Right lobe of liver (tissue), 6 donors: ENCODE measurements at regions not wholly inside any gene's neighbourhood (a gene's known extent, or its start where the extent isn't known, plus 50 kb on each side); places are given as distances from the start of the nearest gene placed in this dataset.

Source experiments
- ATAC-seq, 4 donors: fragments of 200-7000 bp; cut with Tn5 transposase; one replicate each; pipeline ENCODE4 v1.9.1; 2020; ENCODE audit warnings: mild to moderate bottlenecking in 4 of 4, moderate library complexity in 4 of 4
- DNase-seq, 3 donors: peaks; one replicate each; pipeline ENCODE4 v3.0.0-alpha.2; 2020
- H3K27ac ChIP-seq, 3 donors: fragments of 200-600 bp; one replicate each; pipeline ENCODE4 v1.8.0; 2022
- H3K27me3 ChIP-seq, 2 donors: fragments of 200-600 bp; one replicate each; pipeline ENCODE4 v1.8.0; 2022
- H3K36me3 ChIP-seq, 4 donors: fragments of 200-600 bp; sonication (generic) in 1 of 4; one replicate each; pipeline versions ENCODE4 v1.5.1 to v1.8.0; 2017 to 2022; ENCODE audit warnings: control low read depth in 1 of 4
- H3K4me1 ChIP-seq, 4 donors: fragments of 200-600 bp; sonication (generic) in 1 of 4; one replicate each; pipeline versions ENCODE4 v1.5.1 to v1.8.0; 2017 to 2022; ENCODE audit warnings: control low read depth in 1 of 4
- H3K4me3 ChIP-seq, 3 donors: fragments of 200-600 bp; one replicate each; pipeline ENCODE4 v1.8.0; 2022
- H3K9me3 ChIP-seq, 4 donors: fragments of 200-600 bp; sonication (generic) in 1 of 4; one replicate each; pipeline versions ENCODE4 v1.5.1 to v1.8.0; 2017 to 2022; ENCODE audit warnings: control low read depth in 1 of 4
- POLR2A ChIP-seq: fragments of 450-650 bp; IDR thresholded peaks from one replicate; pipeline ENCODE4 v1.6.1; 2017; ENCODE audit warnings: antibody characterized with exemption, mild to moderate bottlenecking
- WGBS: methylation state at CpG from one replicate; pipeline ENCODE4 v1.1.6; 2018; ENCODE audit warnings: low coverage, low lambda C conversion rate; ENCODE audit not compliant: insufficient coverage; ENCODE audit errors: missing lambda C conversion rate; 5-methylcytosine and 5-hydroxymethylcytosine counted together
- intact Hi-C, 2 donors: fragments of 100-400 bp; cut with DNase I; formaldehyde crosslinking; loops; one replicate each; pipeline versions ENCODE4 v1.11.2 to v1.14.1; 2022
- TF ChIP-seq, protein P1 (sequence below), 4 donors: fragments of 200-600 bp in 3 of 4; fragments of 450-650 bp in 1 of 4; IDR thresholded peaks; one replicate each; pipeline versions ENCODE4 v1.5.1 to v1.8.0; 2016 to 2022; ENCODE audit warnings: antibody characterized with exemption in 4 of 4, mild to moderate bottlenecking in 2 of 4
- donor health status: DM: no; HTN: yes; CAD: no.
- donor health status: DM: no; HTN: no; CAD: no.
- donor health status: DM: no; HTN: no; CAD: no.
- donor health status: DM: no; HTN: yes; CAD: no.
- donor health status: DM: no; HTN: yes; CAD: no.

DNA sequence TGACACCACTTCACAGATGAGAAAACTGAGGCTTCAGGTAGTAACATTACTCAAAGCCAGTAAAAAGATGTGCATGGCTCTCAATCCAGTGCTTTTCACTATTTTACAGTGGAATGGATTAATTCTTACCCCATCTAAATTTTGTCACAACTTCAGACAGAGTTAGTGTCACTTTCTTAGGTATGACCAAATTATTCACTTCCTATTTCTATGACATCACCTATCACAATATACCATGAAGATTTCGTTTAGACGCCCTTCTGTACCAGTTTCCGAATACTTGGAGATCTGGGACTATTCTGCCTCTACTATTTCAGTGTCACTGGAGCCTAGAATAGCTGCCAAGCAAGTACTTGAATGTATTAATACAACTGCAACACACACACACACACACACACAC, 437.5 kb downstream of the KLF12 start:
- no peak for TF ChIP-seq POLR2A
- TF ChIP-seq, protein P1, sequence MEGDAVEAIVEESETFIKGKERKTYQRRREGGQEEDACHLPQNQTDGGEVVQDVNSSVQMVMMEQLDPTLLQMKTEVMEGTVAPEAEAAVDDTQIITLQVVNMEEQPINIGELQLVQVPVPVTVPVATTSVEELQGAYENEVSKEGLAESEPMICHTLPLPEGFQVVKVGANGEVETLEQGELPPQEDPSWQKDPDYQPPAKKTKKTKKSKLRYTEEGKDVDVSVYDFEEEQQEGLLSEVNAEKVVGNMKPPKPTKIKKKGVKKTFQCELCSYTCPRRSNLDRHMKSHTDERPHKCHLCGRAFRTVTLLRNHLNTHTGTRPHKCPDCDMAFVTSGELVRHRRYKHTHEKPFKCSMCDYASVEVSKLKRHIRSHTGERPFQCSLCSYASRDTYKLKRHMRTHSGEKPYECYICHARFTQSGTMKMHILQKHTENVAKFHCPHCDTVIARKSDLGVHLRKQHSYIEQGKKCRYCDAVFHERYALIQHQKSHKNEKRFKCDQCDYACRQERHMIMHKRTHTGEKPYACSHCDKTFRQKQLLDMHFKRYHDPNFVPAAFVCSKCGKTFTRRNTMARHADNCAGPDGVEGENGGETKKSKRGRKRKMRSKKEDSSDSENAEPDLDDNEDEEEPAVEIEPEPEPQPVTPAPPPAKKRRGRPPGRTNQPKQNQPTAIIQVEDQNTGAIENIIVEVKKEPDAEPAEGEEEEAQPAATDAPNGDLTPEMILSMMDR (IDR thresholded peaks at IDR 0.05) = no peak
- no peaks in the 10 kb centered on the region for H3K27me3 ChIP-seq
- WGBS = 91% methylated on average over 3 of the region's 3 CpGs
- ATAC-seq (no peak), DNase-seq (no peak)
- H3K4me1 ChIP-seq = no peaks in the 10 kb centered on the region
- H3K27ac ChIP-seq = no peak overlapping the region
- H3K4me3 ChIP-seq = no peak overlapping the region
- H3K9me3 ChIP-seq = no peaks in the 10 kb centered on the region
- peaks cover 0 to 17% (median 0%) of the 10 kb centered on the region in 4 donors for H3K36me3 ChIP-seq
- intact Hi-C loops = no loop called here

DNA sequence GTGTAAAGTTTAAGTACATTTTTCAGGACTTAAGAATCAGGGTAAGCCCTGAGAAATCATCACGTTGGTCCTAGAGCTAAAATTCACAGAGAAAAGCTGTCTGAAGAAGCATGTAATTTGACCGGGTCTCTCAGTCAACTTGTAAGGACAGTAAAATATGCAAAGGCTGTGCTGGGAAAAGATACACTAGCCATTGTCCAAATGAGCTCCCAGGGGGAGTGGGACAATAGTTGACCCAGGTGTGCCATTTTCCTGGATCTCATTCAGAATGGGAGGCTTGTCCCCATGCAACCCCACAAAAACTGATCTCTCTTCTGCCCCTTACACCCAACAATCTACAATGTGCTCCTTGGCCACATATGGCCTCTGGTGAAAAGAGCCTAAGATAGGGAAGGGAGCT, 437.9 kb downstream of the KLF12 start:
- no peaks in the 10 kb centered on the region for H3K27me3 ChIP-seq
- ATAC-seq = no peak
- no peaks in the 10 kb centered on the region for H3K9me3 ChIP-seq
- no peak for TF ChIP-seq POLR2A
- no peak for DNase-seq
- H3K27ac ChIP-seq = no peak overlapping the region
- H3K4me3 ChIP-seq = no peak overlapping the region
- intact Hi-C loops = no loop called here
- WGBS = 87% methylated on average over 2 of the region's 2 CpGs
- peaks cover 0 to 17% (median 0%) of the 10 kb centered on the region in 4 donors for H3K36me3 ChIP-seq
- no peaks in the 10 kb centered on the region for H3K4me1 ChIP-seq

GRCh38 chr13:73695325-73695724, 438.9 kb downstream of the KLF12 start:
- H3K27me3 ChIP-seq = no peaks in the 10 kb centered on the region
- intact Hi-C loops = no loop called here
- no peaks in the 10 kb centered on the region for H3K9me3 ChIP-seq
- no peak for ATAC-seq
- DNase-seq = no peak
- WGBS = 92% methylated on average over 5 of the region's 14 CpGs
- H3K4me1 ChIP-seq = no peaks in the 10 kb centered on the region
- H3K4me3 ChIP-seq = no peak overlapping the region
- H3K27ac ChIP-seq = no peak overlapping the region
- TF ChIP-seq POLR2A = no peak
- TF ChIP-seq, protein P1 (IDR thresholded peaks at IDR 0.05) = no peak
- peaks cover 0 to 17% (median 0%) of the 10 kb centered on the region in 4 donors for H3K36me3 ChIP-seq

DNA sequence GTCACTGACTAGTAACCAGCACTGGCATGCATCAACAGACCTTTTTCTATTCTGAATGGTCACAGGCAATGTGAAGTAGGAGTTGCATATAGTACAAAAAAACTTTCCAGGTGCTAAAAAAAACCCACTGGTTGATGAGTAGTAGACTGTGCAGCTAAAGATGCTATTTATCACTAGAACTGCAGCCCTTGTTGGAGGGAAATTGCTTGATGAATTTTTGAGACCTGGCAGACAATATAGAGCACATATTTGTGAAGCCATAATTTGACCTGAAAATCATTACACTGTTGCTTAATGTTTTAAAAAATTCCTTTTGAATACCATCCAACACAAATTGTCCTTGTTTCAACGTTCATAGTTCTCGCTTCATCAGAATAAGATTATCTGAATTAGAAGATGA, 441.0 kb downstream of the KLF12 start:
- no peaks in the 10 kb centered on the region for H3K27me3 ChIP-seq
- DNase-seq (no peak), ATAC-seq (no peak)
- TF ChIP-seq POLR2A = no peak
- TF ChIP-seq, protein P1 (IDR thresholded peaks at IDR 0.05) = no peak
- intact Hi-C loops = no loop called here
- H3K36me3 ChIP-seq = peaks cover 0 to 17% (median 0%) of the 10 kb centered on the region in 4 donors
- H3K4me1 ChIP-seq = no peaks in the 10 kb centered on the region
- WGBS = 58% methylated on average over 2 of the region's 2 CpGs
- H3K9me3 ChIP-seq = no peaks in the 10 kb centered on the region
- H3K27ac ChIP-seq = no peak overlapping the region
- H3K4me3 ChIP-seq = no peak overlapping the region

- WGBS = 79% methylated on average over 4 of the region's 4 CpGs
- Histone ChIP-seq H3K4me3 (no peak overlapping the region), H3K27ac (no peak overlapping the region), H3K4me1 (no peaks in the 10 kb centered on the region), H3K36me3 (peaks cover 0 to 17% (median 0%) of the 10 kb centered on the region in 4 donors), H3K27me3 (no peaks in the 10 kb centered on the region), H3K9me3 (no peaks in the 10 kb centered on the region)
- DNase-seq = no peak
- no peak for TF ChIP-seq POLR2A
- TF ChIP-seq, protein P1 (IDR thresholded peaks at IDR 0.05) = no peak
- intact Hi-C loops = no loop called here
- ATAC-seq = no peak
Observed at GRCh38 chr13:73691891-73692290, 442.3 kb downstream of the KLF12 start.
